OCI-LY7 (cell line): ENCODE measurements at regions not wholly inside any gene's neighbourhood (a gene's known extent, or its start where the extent isn't known, plus 50 kb on each side); places are given as distances from the start of the nearest gene placed in this dataset.

Source experiments
- CTCF ChIP-seq: fragments of 200-600 bp; sonication (generic); conservative IDR thresholded peaks from 2 replicates; pipeline ENCODE4 v1.5.1; 2014; ENCODE audit warnings: mild to moderate bottlenecking, antibody characterized with exemption, low read length, moderate library complexity, mixed read lengths
- EZH2phosphoT487 ChIP-seq: fragments of 200-600 bp; sonication (generic); IDR thresholded peaks from 2 replicates; pipeline ENCODE4 v1.6.1; 2018; ENCODE audit warnings: low read depth, borderline replicate concordance, mild to moderate bottlenecking, mixed run types, antibody characterized with exemption, low read length, moderate library complexity, mixed read lengths

GRCh38 chr10:36053775-36054174 lies 411.7 kb upstream of the FZD8 start:
- TF ChIP-seq CTCF, result no peak
- no peak for TF ChIP-seq EZH2phosphoT487
